ENCODE measurements at regions not wholly inside any gene's neighbourhood (a gene's known extent, or its start where the extent isn't known, plus 50 kb on each side); places are given as distances from the start of the nearest gene placed in this dataset.

GRCh38 chr18:76679945-76680344, 142.4 kb upstream of the ZNF236 start:
- no peak for DNase-seq

- DNase-seq, result no peak
These were observed 143.1 kb upstream of the ZNF236 start for GRCh38 chr18:76679259-76679658.

- no peak for DNase-seq
These were observed 144.1 kb upstream of the ZNF236 start for GRCh38 chr18:76678248-76678647.

GRCh38 chr18:76674596-76674995, 147.8 kb upstream of the ZNF236 start:
- no peak for DNase-seq

GRCh38 chr18:76673281-76674185, 148.8 kb upstream of the ZNF236 start:
- DNase-seq, result no peak

GRCh38 chr18:76672627-76673026, 149.7 kb upstream of the ZNF236 start:
- DNase-seq, result no peak

- no peak for DNase-seq
These were observed 151.6 kb upstream of the ZNF236 start for GRCh38 chr18:76670564-76671288.

- DNase-seq, result no peak
These were observed 153.8 kb upstream of the ZNF236 start for GRCh38 chr18:76668546-76668945.

- no peak for DNase-seq
These were observed 154.2 kb upstream of the ZNF236 start for GRCh38 chr18:76668119-76668518.

- no peak for DNase-seq
These were observed 154.8 kb upstream of the ZNF236 start for GRCh38 chr18:76667603-76668002.

GRCh38 chr18:76662626-76663025, 159.7 kb upstream of the ZNF236 start:
- DNase-seq, result no peak

- DNase-seq, result no peak
These were observed 161.7 kb upstream of the ZNF236 start for GRCh38 chr18:76660571-76661192.

- no peak for DNase-seq
These were observed 163.6 kb upstream of the ZNF516 start for GRCh38 chr18:76658627-76659026.

GRCh38 chr18:76657911-76658470, 162.9 kb upstream of the ZNF516 start:
- DNase-seq, result no peak

- no peak for DNase-seq
These were observed 162.1 kb upstream of the ZNF516 start for GRCh38 chr18:76656925-76657827.

GRCh38 chr18:76654577-76654976, 159.5 kb upstream of the ZNF516 start:
- no peak for DNase-seq

- DNase-seq, result no peak
These were observed 152.3 kb upstream of the ZNF516 start for GRCh38 chr18:76647322-76647721.

- no peak for DNase-seq
These were observed 149.5 kb upstream of the ZNF516 start for GRCh38 chr18:76644580-76644979.

- DNase-seq, result no peak
These were observed 149.0 kb upstream of the ZNF516 start for GRCh38 chr18:76643996-76644395.

GRCh38 chr18:76643199-76643598, 148.2 kb upstream of the ZNF516 start:
- no peak for DNase-seq

GRCh38 chr18:76640438-76640837, 145.4 kb upstream of the ZNF516 start:
- no peak for DNase-seq

- no peak for DNase-seq
These were observed 139.5 kb upstream of the ZNF516 start for GRCh38 chr18:76634564-76634963.
